H4 (cell line): ENCODE measurements at regions not wholly inside any gene's neighbourhood (a gene's known extent, or its start where the extent isn't known, plus 50 kb on each side); places are given as distances from the start of the nearest gene placed in this dataset.
A peak's percentile ranks its signal among the peaks of the same experiment; 100 is the strongest.

Source experiments
- DNase-seq: peaks from one replicate; pipeline ENCODE4 v3.0.0-alpha.2; 2015; ENCODE audit warnings: low spot score

DNA sequence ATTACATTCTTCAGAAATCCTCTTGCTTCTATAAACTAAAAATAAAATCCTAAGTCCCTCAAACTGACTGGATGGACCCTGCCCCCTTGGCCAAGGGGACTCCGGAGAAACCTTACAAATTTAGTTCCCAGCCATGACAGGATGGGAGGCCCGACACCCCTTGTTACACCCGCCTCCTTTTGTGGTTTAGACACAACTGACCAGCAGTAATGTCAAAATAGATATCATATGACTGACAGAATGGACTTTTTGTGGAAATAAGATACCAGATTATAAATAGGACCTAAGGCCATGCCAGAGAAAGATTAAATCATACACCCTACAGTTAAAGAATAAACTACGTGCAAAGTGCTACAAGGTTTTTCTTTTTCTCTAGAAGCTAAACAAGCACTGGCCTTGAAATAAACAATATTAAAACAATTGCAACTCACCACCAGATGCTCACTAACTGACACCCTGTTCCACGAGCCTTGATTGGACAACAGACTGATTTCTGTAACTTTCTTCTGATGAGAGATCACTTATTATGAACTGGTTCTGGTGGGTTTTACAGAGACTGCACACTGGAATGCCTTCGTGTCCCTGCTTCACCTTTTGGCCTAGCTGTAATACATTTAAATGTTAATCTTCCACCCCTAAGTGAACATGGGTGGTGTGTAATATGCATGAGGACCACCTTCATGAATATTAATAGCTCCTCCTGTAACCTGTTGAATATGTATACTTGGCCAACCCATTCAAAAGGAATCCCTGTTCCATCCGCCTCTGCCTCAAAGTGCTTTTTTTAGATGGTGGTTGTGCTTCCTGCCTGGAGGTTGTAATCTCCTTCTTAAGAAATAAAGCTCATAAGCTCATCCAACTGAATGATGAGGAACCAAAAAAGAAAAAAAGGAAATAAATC lies 99.6 kb downstream of the ODF2L start:
- no peak for DNase-seq

DNA sequence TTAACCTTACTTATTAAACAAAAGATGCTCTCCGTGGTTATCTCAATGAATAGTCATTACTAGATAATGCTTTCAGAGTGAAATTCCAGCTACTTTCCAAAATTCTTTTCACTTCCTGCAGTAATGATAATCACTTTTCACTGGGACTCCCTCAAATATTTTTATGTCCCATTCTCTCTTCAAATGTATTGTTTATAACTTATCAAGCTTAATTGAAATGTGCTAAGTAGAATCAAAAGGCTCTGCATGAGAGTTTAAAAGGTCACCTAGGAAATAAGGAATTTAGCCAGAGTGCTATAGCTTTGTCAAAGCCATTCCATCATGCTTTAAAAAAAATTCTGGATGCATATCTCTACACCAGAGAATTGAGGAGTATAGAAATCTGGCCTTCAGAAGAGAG lies 106.4 kb downstream of the ODF2L start:
- DNase-seq: no peak

DNA sequence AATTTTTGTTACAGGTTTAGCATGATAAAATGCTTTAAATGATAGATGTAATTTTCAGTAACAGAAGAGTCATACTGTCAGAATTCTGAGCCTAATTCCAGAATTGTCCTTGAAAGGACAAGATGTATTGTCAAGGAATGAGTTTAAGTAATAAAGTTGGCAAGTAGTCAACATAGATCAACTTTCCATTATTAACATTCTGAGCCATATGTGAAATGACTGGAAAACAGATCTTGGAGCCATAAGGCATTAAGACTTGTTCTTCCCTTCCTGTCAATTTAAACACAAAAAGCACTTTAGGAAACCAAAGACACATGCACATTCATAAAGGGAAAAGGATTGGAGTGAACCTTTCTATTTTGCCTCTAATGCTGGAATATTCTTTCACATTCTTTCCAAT lies 107.0 kb downstream of the ODF2L start:
- DNase-seq: no peak

DNA sequence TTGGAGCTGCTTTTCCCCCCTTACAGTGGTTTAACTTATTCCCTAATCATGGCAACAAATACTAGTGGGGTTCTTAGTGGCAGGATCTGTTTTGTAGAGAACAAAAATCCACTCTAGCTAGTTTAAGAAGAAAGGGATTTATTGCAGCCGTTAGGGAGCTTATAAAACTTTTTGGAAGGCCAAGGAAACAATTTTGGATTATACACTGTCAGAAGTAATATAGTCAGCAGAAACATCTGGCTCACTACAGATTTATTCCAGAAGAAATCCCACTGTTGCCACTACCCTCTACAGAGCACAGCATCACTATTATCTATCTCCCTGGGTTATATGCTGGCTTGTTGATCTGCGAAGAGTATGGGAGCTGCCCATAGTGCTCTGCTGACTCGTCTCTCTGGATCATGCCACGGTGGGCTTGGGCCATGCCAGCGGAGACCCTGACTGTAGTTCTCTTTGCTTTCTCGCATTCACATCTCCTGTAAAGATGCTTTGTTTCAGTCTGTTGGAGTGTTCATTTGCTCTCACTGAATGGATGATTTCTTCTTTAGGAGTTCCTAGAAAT lies 107.5 kb downstream of the ODF2L start:
- no peak for DNase-seq

DNA sequence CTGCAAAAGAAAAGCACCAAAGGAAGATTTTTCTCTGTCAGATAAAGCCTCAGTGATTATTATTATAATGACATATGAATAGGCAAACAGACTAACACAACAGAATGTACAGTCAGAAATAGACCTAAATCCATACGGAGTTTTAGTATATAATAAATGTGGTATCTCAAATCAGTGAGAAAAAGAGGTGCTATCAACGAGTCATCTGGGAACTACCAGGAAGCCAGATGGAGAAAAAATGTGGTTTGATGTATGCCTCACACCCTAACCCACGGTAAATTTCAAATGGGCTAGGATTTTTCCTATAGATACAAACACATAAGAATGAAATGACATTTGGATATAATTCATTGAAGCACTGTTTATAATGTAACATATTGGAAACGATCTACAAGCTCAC lies 110.3 kb downstream of the ODF2L start:
- DNase-seq: no peak

DNA sequence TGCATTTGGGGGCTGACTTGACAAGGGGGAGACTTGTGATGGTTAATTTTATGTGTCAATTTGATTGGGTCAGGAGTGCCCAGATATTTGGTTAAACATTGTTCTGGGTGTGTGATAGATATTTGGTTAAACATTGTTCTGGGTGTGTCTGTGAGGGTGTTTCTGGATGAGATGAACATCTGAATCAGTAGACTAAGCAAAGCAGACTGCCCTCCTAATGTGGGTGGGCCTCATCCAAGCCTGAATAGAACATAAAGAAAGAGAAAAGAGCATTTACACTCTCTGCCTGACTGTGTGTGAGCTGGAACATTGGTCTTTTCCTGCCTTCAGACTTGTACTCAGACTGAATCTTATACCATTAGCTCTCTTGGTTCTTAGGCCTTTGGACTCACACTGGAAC lies 113.5 kb downstream of the ODF2L start:
- DNase-seq: no peak

DNA sequence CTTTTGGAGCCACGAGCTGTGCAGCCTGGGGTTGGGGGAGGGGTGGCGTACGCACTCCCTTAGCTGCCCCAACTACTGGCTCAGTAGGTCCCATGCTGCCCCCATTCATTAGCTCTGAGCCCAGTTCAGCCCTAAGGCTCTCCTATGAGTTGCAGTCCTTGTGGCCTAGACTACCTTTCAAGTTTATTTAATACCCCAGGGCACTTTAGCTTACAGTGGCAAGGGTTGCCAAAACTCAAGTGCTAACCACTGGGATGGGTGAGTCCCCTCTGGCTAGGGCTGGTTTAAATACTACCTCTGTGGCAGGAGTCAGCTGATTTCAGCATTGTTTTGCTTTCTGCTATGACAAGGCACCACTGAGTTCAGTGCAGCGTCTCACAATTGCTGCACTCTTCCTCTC lies 118.2 kb downstream of the ODF2L start:
- peak; percentile 22 for DNase-seq

DNA sequence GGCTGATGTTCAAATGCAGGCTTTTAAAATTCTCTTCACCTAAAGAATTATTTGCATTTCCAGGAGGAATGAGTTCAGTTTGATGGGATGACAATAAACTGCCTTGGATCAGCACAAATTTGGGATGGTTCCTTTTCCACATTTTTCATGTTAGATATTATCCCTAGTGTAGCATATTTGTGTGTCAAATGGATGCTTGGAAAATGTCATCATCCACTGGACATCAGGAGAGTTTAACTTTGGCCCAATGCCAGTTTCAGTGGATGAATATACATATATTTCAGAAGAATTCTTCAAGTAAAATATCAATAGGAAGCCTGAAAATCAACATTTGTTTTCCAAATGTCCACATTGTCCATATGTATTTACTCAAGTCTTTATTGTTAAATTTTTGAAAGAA lies 116.5 kb upstream of the COL24A1 start:
- no peak for DNase-seq

DNA sequence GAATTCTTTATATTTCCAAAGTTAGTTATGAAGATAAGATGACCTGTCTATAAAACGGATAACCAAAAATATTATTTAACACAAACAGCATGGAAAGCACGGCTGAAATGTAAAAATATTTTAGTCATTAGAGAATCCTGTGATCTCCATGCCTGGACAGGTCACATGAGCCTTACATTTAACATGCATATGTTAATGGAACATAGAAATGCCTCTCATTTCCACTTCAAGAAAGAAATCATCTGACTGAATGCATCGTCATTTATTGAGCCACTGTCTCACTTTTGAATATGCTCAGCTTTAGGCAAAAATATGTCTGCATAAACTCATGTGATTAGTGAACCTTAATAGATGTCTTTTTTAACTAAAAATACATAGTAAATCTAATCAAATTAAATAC lies 115.5 kb upstream of the COL24A1 start:
- DNase-seq: no peak

DNA sequence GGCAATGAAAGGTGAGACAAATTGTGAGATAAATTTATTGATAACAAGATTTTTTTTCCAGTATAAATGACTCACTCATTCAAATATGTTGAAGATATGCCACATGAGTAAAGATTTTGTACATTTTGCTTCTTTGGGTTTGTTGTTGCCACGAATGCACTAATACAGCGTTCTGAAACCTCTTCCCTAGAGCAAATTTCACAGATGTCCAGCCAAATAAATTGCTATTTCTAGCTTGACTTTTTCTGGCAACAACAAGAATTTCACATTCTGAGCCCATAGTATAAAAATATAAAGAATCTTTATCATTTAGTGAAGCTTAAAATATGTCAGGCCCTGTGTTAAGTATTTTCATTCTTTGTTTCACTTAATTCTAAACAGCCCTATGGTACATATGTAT lies 114.5 kb upstream of the COL24A1 start:
- no peak for DNase-seq

DNA sequence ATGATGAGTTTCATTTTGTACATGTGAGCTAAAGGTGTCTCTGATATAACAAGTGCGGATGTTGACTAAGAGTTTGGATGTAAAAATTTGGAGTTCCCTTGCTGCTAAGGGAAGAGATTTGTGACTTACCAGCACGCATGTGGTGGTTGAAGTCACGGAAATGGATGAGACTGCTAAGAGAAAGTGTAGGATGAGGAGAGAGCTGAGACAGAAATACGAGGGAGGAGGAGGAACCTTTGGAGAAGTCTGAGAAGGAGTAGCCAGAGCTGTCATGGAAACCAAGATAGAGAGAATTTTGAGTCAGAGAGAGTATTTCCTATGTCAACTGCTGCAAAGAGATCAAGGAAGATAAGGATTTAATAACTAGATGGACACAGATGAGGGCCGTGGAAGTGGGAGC lies 106.5 kb upstream of the COL24A1 start:
- DNase-seq: no peak

DNA sequence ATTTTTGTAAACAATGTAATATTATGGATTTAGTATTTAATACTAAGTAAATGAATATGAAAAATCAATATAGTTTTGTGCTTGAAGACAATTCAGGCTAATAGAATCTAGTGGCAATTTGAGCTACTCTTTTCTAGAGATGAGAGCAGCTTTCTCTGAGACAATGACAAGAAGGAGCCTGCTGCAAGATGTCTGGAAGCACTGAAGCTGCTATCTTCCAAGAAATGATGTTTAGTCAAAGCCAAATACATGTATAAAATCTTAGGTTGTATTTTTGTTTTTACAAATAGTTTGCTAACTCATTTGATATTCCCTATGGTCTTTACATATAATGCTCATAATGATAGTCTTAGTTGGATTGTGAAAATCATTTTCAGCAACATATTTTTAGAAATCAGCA lies 103.9 kb upstream of the COL24A1 start:
- no peak for DNase-seq

DNA sequence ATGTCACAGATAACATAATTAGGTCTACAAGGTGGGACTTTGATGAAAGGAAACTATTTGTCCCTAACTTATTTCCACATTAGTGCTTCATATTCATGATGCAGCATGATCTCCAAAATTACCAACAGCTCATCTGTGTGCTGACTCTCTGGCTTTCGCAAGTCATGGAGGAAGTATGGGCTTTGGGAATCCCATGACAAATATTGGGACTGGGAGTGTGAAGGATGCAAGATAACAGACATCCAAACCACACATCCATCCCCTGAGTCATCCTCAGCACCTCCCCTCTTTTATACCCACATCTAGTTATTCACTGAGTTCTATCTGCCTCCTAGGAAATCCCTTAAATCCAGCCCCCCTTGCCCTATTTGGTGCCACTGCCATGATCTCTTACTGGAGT lies 102.8 kb upstream of the COL24A1 start:
- no peak for DNase-seq

DNA sequence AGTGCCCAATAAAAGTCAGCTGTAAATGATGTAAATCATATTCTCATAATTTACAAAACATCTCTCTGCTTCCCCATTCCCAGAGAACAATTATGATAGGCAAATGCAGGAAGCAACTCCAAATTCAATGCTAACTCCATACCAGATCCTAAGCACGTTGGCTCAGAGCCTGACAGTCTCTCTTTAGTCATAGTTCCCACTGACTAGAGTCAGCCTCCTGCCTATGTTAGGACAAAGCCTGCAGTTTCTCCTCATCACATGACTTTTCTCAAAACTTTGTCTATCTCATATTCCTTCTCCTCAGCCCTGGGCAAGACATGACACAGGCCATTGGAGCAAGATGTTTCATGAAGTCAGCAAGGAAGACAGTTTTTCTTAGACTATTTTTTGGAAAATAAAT lies 101.5 kb upstream of the COL24A1 start:
- peak; percentile 4 for DNase-seq

DNA sequence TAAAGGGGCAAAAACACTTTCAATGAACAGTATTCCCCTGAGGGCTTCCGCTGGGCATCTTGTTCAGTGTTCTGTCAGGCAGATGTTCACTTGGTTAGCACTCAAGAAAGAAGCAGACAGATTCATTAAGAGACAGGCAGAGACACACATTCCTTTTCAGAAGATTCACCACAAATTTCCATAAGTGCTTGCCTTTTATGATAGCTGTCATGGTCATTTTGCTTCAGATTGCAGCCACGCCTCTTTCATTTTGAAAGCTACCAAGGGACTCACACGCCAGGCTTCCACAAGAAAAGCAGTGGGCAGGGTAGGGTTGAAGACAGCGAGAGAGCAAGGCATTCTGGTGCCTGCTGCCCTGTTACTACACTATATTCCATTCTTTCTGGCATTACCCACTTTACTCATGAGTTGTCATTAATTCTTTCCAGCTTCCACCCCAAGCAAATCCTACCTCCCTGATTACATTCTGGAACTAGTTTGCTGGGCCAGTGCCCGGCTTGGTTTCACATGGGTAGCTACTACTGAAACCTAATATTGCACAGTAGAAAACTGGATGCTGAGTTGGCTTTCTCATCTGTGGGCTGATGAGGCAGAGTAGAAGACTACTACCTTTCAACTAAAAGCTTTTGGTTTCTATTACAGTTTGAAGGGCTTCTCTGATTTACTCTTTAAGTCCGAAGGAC lies 91.2 kb upstream of the COL24A1 start:
- peak; percentile 7 for DNase-seq

DNA sequence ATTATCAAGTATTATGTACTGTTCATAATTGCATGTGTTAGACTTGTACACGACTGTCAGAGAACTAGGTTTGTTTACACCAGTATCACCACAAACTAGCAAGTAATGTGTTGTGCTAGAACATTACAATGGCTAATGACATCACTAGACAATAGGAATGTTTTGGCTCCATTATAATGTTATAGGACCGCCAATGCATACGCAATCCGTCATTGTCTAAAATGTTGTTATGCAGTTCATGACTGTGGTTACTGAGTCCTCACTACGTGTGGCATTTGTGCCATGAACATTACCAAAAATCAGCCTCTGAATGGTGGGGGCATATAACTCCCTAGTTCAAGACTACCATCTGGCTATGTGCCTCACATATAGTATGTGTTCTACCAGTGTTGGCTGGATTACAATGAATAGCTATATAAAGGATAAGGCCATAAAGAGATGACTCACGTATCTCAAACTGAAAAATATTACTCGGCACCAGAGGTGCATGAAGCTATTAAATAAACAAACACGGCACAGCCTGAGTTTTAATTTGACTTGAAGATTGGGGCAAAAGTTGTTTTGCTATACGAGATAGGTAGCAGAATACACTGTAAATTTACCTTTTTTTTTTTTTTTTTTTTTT lies 89.1 kb upstream of the COL24A1 start:
- DNase-seq: peak; percentile 46

DNA sequence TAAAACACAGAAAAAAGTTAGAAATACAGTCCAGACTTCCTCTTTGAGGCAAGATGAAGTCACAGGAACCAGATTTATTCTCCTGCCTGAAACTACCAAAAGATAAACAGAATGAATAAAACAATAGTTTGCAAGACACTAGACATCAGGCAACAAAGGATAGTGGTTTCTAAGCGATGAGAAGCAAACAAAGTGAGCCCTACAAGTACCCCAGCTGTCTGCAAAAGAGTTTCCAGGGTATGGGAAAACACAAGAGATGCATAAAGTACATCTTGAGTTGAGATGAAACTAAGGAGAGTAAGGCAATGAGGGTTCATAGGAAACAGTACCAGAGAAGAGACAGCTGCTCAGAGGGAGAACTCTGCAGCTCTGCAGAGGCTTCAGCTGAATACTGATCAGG lies 83.3 kb upstream of the COL24A1 start:
- DNase-seq: no peak

DNA sequence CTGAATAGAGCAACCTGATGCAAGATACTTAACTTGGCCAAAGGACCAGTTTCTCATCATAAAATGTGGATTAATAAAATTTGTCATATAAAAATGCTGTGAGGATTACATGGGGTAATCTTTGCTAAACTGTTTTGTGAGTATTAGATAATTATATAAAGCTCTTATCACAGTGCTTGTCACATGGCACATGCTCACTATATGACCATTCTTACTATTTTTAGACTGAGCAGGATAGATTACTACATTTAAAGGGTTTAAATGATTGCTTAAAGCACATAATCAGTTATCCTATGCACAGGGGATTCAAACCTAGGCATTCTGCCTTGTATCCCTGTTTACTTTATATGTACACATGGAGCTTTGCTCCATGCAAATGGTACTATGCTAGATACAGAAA lies 82.9 kb upstream of the COL24A1 start:
- no peak for DNase-seq

DNA sequence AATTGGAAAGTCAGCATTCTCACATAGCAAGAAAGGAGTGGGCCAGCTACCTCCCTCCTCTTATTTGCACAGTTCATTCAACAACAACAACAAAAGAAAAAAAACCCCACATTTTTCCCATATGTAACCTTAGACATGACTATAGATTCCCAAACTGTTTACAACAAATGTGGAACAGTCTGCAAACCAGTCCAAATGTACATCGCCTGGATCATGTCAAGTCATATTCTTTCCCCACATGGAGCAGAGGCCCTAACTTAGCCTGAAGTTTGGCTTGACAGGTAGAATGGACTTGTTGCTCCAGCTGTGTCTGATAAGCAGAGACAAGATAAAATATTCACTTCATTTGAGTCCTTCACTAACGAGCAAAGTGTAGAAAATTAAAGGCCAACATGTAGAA lies 81.7 kb upstream of the COL24A1 start:
- DNase-seq: no peak

DNA sequence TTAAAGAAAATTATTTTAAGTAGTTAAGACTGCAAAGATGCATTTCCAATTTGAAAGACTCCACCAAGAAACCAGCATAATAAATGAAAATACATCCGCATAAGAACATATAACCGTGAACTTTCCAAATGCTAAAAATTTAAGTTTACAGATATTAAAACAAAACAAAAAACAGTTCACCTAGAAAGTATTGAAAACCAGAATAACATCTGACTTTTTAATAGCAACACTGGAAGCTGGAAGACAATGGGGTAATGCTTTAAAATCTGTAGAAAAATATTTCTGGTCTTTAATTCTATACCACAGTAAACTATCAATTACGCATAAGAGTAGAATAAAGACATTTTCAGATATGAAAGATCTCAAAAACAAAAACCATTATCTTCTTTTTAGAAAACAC lies 79.3 kb upstream of the COL24A1 start:
- no peak for DNase-seq

DNA sequence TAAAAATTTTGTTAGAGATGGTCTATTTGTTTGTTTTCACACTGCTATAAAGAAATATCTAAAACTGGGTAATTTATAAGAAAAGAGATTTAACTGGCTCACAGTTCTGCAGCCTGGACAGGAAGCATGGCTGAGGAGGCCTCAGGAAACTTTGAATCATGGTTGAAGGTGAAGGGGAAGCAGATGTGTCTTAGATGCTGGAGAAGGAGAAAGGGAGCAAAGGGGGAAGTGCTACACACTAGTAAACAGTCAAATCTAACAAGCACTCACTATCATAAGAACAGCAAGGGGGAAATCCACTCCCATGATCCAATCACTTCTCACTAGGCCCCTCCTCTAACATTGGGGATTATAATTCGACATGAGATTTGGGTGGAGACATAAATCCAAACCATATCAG lies 76.8 kb upstream of the COL24A1 start:
- no peak for DNase-seq

DNA sequence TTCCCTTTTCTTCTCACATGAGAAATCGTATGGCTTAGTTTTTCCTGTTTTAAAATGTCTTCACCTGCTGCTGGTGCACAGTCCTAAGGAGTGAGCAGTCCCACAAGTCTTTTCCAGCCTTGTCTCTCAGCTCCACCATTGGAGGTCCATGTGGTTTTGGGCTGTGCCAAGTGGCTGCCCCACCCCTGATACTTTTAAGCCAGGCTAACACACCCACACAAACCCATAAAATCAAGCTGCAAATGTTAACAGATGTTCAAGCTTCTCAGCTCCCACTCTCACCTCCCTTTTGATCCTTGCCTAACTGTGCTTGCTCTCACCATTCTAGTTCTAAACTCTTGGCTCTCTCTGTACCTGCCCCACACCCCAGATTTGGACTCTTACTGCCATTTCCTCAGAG lies 74.5 kb upstream of the COL24A1 start:
- DNase-seq: peak; percentile 41
